PC-3 (cell line): ENCODE measurements at regions not wholly inside any gene's neighbourhood (a gene's known extent, or its start where the extent isn't known, plus 50 kb on each side); places are given as distances from the start of the nearest gene placed in this dataset.

ENCODE experiments used
- EZH2 ChIP-seq: fragments of 300-600 bp; sonication (generic); IDR thresholded peaks from one replicate; pipeline ENCODE4 v1.6.1; 2017; ENCODE audit warnings: antibody characterized with exemption, mild to moderate bottlenecking, low read length; ENCODE audit not compliant: unreplicated experiment
- EZH2phosphoT487 ChIP-seq: fragments of 300-600 bp; sonication (generic); IDR thresholded peaks from 2 replicates; pipeline ENCODE4 v1.6.1; 2018; ENCODE audit warnings: mild to moderate bottlenecking, antibody characterized with exemption, low read length, borderline replicate concordance
- TF ChIP-seq, protein P1 (sequence below): fragments of 300-600 bp; sonication (generic); conservative IDR thresholded peaks from 2 replicates; pipeline ENCODE4 v1.5.1; 2017; ENCODE audit warnings: antibody characterized with exemption, low read depth, mild to moderate bottlenecking, low read length

DNA sequence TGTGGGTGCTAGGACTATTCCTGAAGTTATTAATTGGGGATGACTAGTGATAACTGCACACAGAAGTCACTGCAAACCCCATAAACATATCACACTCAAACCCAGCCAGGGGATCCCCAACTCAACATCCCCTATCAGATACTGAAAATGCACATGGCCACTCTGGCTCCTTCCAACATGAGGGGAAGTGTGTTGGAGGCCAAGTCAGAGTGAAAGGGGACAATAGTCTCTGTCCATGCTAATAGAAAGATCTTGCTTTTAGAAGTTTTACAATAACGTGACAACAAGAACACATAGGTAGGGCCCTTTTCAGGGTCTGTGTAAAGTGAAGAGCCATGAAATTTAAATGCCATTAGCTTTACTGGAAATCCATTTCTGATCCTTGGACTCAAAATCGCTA is 98.8 kb upstream of the SEMA6A start:
- TF ChIP-seq, protein P1, sequence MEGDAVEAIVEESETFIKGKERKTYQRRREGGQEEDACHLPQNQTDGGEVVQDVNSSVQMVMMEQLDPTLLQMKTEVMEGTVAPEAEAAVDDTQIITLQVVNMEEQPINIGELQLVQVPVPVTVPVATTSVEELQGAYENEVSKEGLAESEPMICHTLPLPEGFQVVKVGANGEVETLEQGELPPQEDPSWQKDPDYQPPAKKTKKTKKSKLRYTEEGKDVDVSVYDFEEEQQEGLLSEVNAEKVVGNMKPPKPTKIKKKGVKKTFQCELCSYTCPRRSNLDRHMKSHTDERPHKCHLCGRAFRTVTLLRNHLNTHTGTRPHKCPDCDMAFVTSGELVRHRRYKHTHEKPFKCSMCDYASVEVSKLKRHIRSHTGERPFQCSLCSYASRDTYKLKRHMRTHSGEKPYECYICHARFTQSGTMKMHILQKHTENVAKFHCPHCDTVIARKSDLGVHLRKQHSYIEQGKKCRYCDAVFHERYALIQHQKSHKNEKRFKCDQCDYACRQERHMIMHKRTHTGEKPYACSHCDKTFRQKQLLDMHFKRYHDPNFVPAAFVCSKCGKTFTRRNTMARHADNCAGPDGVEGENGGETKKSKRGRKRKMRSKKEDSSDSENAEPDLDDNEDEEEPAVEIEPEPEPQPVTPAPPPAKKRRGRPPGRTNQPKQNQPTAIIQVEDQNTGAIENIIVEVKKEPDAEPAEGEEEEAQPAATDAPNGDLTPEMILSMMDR, result no peak
- TF ChIP-seq EZH2, result no peak
- no peak for TF ChIP-seq EZH2phosphoT487
